Lower leg skin (tissue), 4 donors: ENCODE measurements at regions not wholly inside any gene's neighbourhood (a gene's known extent, or its start where the extent isn't known, plus 50 kb on each side); places are given as distances from the start of the nearest gene placed in this dataset.

Experiments
- DNase-seq, 2 donors: peaks; one replicate each; pipeline ENCODE4 v3.0.0-alpha.2; 2019; ENCODE audit warnings: low spot score in 2 of 2
- H3K4me3 ChIP-seq: fragments of 200-600 bp; sonication (generic); 2 replicates; pipeline ENCODE4 v1.5.1; 2017; ENCODE audit warnings: mild to moderate bottlenecking, low read depth; ENCODE audit not compliant: poor library complexity, severe bottlenecking
- POLR2A ChIP-seq, 2 donors: fragments of 450-650 bp; IDR thresholded peaks; one replicate each; pipeline ENCODE4 v1.6.1; 2016 to 2017; ENCODE audit warnings: antibody characterized with exemption in 2 of 2, mild to moderate bottlenecking in 1 of 2, moderate library complexity in 1 of 2
- WGBS, 2 donors: methylation state at CpG; one replicate each; pipeline ENCODE4 v1.1.5; 2018; 5-methylcytosine and 5-hydroxymethylcytosine counted together
- intact Hi-C: fragments of 100-400 bp; cut with DNase I; formaldehyde crosslinking; loops from one replicate; pipeline ENCODE4 v1.15.0; 2023; ENCODE audit warnings: low total_unique reads
- TF ChIP-seq, protein P1 (sequence below), 3 donors: fragments of 450-650 bp; IDR thresholded peaks; one replicate each; pipeline ENCODE4 v1.5.1; 2016; ENCODE audit warnings: antibody characterized with exemption in 3 of 3, mild to moderate bottlenecking in 3 of 3, moderate library complexity in 2 of 3

DNA sequence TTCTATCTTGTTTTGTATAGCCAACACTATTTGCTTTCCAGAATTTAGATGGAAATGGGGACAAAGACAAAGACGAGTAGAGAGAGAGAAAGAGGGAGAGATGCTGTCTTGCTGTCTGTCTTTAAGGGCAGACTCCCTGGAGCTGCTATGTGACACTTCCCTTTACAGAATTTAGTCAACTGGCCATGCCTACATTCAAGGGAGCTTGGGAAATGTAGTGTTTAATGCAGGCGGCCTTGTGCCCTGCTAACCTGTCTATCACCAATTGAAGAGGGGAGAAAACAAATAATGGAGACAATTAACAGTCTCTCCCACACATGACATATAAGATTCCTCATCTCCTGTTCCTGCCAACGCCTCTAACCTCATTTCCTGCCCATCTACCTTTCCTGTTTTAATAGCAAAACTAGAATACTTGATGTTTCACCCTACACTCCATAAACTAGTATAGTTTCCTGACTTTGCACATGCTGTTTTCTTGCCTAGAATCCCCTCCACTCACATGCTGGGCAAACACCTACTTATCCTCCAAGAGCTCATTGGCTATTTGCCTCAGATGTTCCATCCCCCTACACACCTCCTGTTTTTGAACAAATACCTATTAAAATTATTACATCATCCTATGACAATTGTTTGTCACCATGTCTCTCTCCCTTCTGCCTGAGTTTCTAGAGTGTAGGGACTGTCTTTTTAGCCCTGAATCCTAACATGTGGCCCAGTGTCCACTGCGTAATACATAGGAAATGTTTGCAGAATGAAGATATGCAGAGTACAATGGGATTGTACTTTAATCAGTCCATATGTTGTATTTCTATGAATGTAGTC, 117.2 kb downstream of the SLC25A24 start:
- no peak overlapping the region for H3K4me3 ChIP-seq
- intact Hi-C loops = no loop called here
- no peak for DNase-seq
- 75 to 87% methylated on average over 4 of the region's 4 CpGs for WGBS, 2 donors
- no peak for TF ChIP-seq POLR2A (IDR thresholded peaks at IDR 0.05)
- TF ChIP-seq, protein P1, sequence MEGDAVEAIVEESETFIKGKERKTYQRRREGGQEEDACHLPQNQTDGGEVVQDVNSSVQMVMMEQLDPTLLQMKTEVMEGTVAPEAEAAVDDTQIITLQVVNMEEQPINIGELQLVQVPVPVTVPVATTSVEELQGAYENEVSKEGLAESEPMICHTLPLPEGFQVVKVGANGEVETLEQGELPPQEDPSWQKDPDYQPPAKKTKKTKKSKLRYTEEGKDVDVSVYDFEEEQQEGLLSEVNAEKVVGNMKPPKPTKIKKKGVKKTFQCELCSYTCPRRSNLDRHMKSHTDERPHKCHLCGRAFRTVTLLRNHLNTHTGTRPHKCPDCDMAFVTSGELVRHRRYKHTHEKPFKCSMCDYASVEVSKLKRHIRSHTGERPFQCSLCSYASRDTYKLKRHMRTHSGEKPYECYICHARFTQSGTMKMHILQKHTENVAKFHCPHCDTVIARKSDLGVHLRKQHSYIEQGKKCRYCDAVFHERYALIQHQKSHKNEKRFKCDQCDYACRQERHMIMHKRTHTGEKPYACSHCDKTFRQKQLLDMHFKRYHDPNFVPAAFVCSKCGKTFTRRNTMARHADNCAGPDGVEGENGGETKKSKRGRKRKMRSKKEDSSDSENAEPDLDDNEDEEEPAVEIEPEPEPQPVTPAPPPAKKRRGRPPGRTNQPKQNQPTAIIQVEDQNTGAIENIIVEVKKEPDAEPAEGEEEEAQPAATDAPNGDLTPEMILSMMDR (IDR thresholded peaks at IDR 0.05) = no peak

DNA sequence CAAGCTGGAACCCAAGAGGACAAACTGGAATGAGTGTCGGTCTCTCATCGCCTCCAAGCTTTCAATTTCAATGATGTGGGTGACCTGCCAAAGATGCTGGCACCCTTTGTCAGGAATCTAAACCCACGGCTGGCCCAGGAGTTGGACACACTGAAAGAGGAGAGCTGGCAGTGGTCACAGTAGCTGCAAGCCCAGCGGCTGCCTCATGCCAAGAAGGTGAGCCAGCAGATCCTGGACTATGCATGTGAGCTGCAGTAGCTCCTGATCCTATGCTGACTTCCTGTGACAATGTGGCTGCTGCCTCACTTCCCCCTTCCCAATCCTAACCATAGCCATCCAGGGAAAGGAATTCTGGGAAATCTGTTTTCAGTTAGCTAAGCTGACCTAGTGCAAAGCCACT, 117.0 kb upstream of the VAV3 start:
- intact Hi-C loops = no loop called here
- H3K4me3 ChIP-seq = no peak overlapping the region
- no peak for DNase-seq
- 64 to 74% methylated on average over 4 of the region's 4 CpGs for WGBS, 2 donors
- TF ChIP-seq POLR2A (IDR thresholded peaks at IDR 0.05) = no peak
- TF ChIP-seq, protein P1 (IDR thresholded peaks at IDR 0.05) = no peak

GRCh38 chr1:108080448-108080847, 115.5 kb upstream of the VAV3 start:
- no peak for TF ChIP-seq POLR2A (IDR thresholded peaks at IDR 0.05)
- TF ChIP-seq, protein P1 (IDR thresholded peaks at IDR 0.05) = no peak
- no peak for DNase-seq
- intact Hi-C loops = no loop called here
- no peak overlapping the region for H3K4me3 ChIP-seq

DNA sequence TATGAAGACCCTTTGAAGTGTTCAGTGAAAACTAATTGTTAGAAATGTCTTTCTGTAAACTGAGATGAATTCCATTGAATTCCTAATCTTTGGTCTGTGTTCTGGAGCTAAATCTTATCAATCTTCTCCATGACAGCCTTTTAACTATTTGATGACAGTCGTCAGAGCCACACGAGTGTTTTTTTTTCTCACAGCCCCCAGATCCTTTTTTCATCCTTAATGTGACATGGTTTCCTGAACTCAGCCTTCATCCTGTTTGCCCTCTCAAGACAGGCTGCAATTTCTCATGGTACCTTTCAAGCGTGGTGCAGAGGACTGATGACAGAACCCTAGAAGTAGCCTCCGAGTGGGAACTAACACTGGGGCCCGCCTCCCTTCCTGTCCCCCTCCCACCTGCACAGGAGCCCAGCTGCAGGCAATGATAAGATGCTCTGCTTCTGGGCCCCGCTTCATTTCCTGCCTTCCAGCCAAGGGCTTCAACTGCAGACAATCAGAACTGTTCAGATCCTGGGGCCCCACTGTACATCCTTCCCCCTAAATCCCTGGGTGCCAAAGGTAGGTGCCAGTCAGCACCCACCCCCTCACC, 114.6 kb upstream of the VAV3 start:
- TF ChIP-seq POLR2A (IDR thresholded peaks at IDR 0.05) = no peak
- TF ChIP-seq, protein P1 (IDR thresholded peaks at IDR 0.05) = no peak
- DNase-seq = no peak
- no peak overlapping the region for H3K4me3 ChIP-seq
- WGBS, 2 donors = 64 to 67% methylated on average over 6 of the region's 6 CpGs
- intact Hi-C loops = no loop called here

DNA sequence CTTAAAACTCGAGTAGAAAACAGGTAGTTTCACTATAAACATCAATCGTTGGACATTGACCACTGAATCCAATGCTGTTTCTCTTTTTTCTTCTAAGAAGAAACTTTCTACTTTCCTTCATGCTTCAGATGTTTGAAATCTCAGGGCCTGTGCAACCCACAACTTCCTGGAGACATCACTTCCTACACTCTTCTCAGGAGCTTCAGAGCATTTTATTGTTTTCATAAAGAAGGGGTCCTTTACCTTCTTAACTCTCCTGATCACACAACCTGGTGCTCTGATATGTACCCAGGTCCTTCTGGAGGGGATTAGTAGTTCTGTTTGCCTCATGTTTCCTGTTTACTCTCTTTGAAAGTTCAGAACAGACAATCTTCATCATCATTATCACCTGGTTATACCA, 113.0 kb upstream of the VAV3 start:
- WGBS, 2 donors = 85 to 88% methylated on average over 2 of the region's 2 CpGs
- H3K4me3 ChIP-seq = no peak overlapping the region
- DNase-seq = no peak
- intact Hi-C loops = no loop called here
- TF ChIP-seq, protein P1 (IDR thresholded peaks at IDR 0.05) = no peak
- TF ChIP-seq POLR2A (IDR thresholded peaks at IDR 0.05) = no peak
